A673 (cell line): ENCODE measurements at regions not wholly inside any gene's neighbourhood (a gene's known extent, or its start where the extent isn't known, plus 50 kb on each side); places are given as distances from the start of the nearest gene placed in this dataset.
A peak's percentile ranks its signal among the peaks of the same experiment; 100 is the strongest.

Experiments used
- BruUV-seq: library from RNA; stranded (reverse); fragments of 400-500 nt; replicated peaks from 2 replicates; lab custom pipeline; 2021; lab: Mats Ljungman, UMichigan
- CTCF ChIA-PET: fragments of 300-600 bp; sonication (Branson Sonifier 250); formaldehyde crosslinking; loops from one replicate; lab custom pipeline; 2022; ENCODE audit warnings: antibody characterized with exemption; lab: Charles Lee
- POLR2A ChIA-PET: fragments of 300-600 bp; sonication (Branson Sonifier 250); formaldehyde crosslinking; loops from one replicate; lab custom pipeline; 2022; ENCODE audit warnings: antibody characterized with exemption; ENCODE audit not compliant: low non-redundant PET; lab: Charles Lee
- DNase-seq: peaks from one replicate; pipeline ENCODE4 v3.0.0-alpha.2; 2015; ENCODE audit warnings: low spot score
- H3K27ac ChIP-seq: fragments of 200-600 bp; sonication (generic); 2 replicates; pipeline ENCODE4 v1.5.1; 2016; ENCODE audit warnings: mixed run types, low read depth, mild to moderate bottlenecking, mixed read lengths, antibody characterized with exemption, low read length; ENCODE audit not compliant: poor library complexity, severe bottlenecking
- H3K27me3 ChIP-seq: fragments of 200-600 bp; sonication (generic); replicated peaks from 2 replicates; pipeline ENCODE4 v1.6.1; 2017; ENCODE audit warnings: mixed run types, low read depth, mild to moderate bottlenecking, mixed read lengths, antibody characterized with exemption, low read length; ENCODE audit not compliant: insufficient read depth, poor library complexity
- H3K36me3 ChIP-seq: fragments of 200-600 bp; sonication (generic); 2 replicates; pipeline ENCODE4 v1.6.1; 2016; ENCODE audit warnings: mixed run types, mild to moderate bottlenecking, mixed read lengths, antibody characterized with exemption, low read length; ENCODE audit not compliant: insufficient read depth, poor library complexity, severe bottlenecking
- H3K4me1 ChIP-seq: fragments of 200-600 bp; sonication (generic); 2 replicates; pipeline ENCODE4 v1.6.1; 2017; ENCODE audit warnings: mixed run types, mild to moderate bottlenecking, mixed read lengths, antibody characterized with exemption, low read length; ENCODE audit not compliant: insufficient read depth, poor library complexity, severe bottlenecking
- H3K4me3 ChIP-seq: fragments of 200-600 bp; sonication (generic); 2 replicates; pipeline ENCODE4 v1.5.1; 2016; ENCODE audit warnings: low read depth, mixed run types, mild to moderate bottlenecking, mixed read lengths, low read length; ENCODE audit not compliant: poor library complexity, severe bottlenecking
- H3K9me3 ChIP-seq: fragments of 200-600 bp; sonication (generic); 2 replicates; pipeline ENCODE4 v1.6.1; 2016; ENCODE audit warnings: mixed run types, low read depth, mild to moderate bottlenecking, mixed read lengths, antibody characterized with exemption, low read length; ENCODE audit not compliant: poor library complexity, severe bottlenecking
- CTCF ChIP-seq: fragments of 300-800, 200-600 bp; sonication (generic); conservative IDR thresholded peaks from 2 replicates; pipeline ENCODE4 v1.5.1; 2017; ENCODE audit warnings: low read depth, mild to moderate bottlenecking, antibody characterized with exemption, low read length, moderate library complexity, mixed read lengths
- EZH2 ChIP-seq: fragments of 200-600 bp; sonication (generic); IDR thresholded peaks from 2 replicates; pipeline ENCODE4 v1.6.1; 2017; ENCODE audit warnings: borderline replicate concordance, low read depth, mild to moderate bottlenecking, mixed read lengths, antibody characterized with exemption, low read length; ENCODE audit not compliant: poor library complexity, severe bottlenecking
- intact Hi-C: fragments of 100-400 bp; cut with micrococcal nuclease; formaldehyde crosslinking; loops from one replicate; pipeline ENCODE4 v1.10.0; 2022; ENCODE audit not compliant: unreplicated experiment

- intact Hi-C loops, result no loop called here
- H3K4me3 ChIP-seq, result no peak overlapping the region
- no TSS peak for BruUV-seq
- no peak overlapping the region for H3K27ac ChIP-seq
- ChIA-PET CTCF (no interaction called here), POLR2A (no interaction called here)
- H3K27me3 ChIP-seq, result no peaks in the 10 kb centered on the region
- TF ChIP-seq CTCF, result no peak
- TF ChIP-seq EZH2, result no peak
- DNase-seq, result no peak
- H3K9me3 ChIP-seq, result no peaks in the 10 kb centered on the region
- no peaks in the 10 kb centered on the region for H3K36me3 ChIP-seq
- H3K4me1 ChIP-seq, result no peaks in the 10 kb centered on the region
Measured at GRCh38 chr1:188127507-188127906, 1298.8 kb downstream of the PLA2G4A start.

- intact Hi-C loops, result no loop called here
- Histone ChIP-seq H3K4me1 (no peaks in the 10 kb centered on the region), H3K36me3 (no peaks in the 10 kb centered on the region), H3K27ac (no peak overlapping the region), H3K27me3 (no peaks in the 10 kb centered on the region), H3K9me3 (no peaks in the 10 kb centered on the region), H3K4me3 (no peak overlapping the region)
- ChIA-PET CTCF (no interaction called here), POLR2A (no interaction called here)
- DNase-seq, result peak; percentile 1
- TF ChIP-seq CTCF (no peak), EZH2 (no peak)
- BruUV-seq, result no TSS peak
Measured at GRCh38 chr1:188128761-188129160, 1300.0 kb downstream of the PLA2G4A start.

- no peaks in the 10 kb centered on the region for H3K4me1 ChIP-seq
- ChIA-PET POLR2A (interaction anchor here (0.6 kb wide), 1 partner anchor 1531 kb away, joined by 5 read pairs; no protein-coding TSS in a partner anchor), CTCF (no interaction called here)
- no peaks in the 10 kb centered on the region for H3K9me3 ChIP-seq
- DNase-seq, result no peak
- no peak for TF ChIP-seq CTCF
- no peak for TF ChIP-seq EZH2
- no peak overlapping the region for H3K27ac ChIP-seq
- no peak overlapping the region for H3K4me3 ChIP-seq
- BruUV-seq, result no TSS peak
- H3K27me3 ChIP-seq, result no peaks in the 10 kb centered on the region
- H3K36me3 ChIP-seq, result no peaks in the 10 kb centered on the region
- intact Hi-C loops, result no loop called here
Measured at GRCh38 chr1:188129856-188130838, 1301.4 kb downstream of the PLA2G4A start.
